T-helper 22 cell (primary cell): ENCODE measurements at regions not wholly inside any gene's neighbourhood (a gene's known extent, or its start where the extent isn't known, plus 50 kb on each side); places are given as distances from the start of the nearest gene placed in this dataset.

ENCODE experiments used
- DNase-seq: peaks from one replicate; pipeline ENCODE4 v3.0.0-alpha.2; 2020; ENCODE audit warnings: low read depth

DNA sequence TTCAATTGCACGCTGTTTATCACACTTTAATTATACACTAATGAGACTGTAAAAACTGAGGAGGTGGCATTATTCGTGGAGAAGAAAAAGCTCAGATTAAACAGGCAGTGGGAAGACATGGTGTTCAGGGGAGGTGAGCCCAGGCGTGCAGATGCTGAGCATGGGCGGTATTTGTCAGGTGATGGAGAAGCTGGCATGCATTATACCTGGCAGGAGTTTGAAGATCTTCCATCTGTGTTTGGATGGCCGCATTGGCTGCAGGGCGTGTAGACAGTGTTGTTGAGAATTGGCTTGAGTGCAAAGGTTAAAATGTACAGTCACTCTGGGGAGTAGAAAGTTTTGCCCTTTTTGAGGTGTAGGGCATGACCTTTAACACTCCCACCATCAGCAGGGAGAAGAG is 213.8 kb downstream of the ERMARD start:
- no peak for DNase-seq

DNA sequence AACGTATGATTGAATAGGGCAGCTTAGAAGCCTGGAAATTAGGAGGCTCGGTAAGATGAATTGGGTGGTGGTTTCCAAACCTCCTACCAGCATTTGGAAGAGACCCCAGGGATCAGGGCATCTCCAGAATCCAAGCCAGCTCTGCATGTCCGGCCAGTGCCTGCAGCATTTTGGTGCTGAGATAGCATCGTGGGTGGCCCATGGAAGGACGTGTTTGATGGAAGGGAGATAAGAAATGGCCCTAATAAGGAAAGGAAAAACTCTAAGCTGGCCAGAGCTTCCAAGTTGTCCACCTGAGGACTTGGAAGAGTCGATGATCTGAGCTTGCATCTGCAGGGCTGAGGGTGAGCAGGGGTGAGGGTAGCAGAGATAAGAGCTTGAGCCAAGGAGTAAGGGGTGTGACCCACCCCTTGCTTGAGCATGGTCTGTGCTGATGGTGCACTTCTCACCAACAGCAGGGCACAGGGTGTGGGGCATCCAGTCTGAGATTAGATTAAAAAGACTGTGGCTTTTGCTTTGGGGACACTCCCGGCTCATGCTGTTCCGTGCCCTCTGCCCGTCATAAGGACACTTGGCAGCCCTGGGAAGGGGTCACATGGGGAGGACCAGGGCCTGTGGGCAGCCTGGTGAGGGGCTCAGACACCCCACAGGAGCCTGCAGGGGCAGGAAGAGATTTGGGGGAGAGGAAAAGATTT is 213.2 kb downstream of the ERMARD start:
- no peak for DNase-seq

DNA sequence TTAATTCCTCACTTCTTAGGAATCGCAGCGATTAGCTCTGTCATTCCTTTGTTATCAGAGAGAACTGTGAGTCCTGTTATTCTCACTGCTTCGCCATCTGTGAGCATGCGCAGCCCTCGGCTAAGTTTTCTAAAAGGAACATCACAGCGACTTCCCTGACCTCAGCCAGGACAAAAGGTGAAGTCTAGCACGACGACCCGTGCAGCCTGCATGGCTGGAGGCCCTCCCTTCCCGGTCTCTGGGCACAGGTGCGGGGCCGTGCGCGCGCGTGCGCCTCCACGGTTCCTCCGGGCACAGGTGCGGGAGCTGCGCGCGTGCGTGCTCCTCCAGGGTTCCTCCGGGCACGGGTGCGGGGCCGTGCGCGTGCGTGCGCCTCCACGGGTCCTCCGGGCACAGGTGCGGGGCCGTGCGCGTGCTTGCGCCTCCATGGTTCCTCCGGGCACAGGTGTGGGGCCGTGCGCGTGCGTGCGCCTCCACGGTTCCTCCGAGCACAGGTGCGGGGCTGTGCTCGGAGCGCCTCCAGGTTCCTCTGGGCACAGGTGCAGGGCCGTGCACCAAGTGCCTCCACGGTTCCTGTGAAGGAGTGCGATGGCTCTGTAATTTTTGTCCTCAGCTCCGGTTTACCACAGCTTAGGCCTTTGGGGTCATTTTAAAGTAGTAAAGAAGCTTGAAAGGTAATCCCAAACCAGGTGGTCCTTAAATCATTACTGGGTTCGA is 212.3 kb downstream of the ERMARD start:
- DNase-seq, result no peak

DNA sequence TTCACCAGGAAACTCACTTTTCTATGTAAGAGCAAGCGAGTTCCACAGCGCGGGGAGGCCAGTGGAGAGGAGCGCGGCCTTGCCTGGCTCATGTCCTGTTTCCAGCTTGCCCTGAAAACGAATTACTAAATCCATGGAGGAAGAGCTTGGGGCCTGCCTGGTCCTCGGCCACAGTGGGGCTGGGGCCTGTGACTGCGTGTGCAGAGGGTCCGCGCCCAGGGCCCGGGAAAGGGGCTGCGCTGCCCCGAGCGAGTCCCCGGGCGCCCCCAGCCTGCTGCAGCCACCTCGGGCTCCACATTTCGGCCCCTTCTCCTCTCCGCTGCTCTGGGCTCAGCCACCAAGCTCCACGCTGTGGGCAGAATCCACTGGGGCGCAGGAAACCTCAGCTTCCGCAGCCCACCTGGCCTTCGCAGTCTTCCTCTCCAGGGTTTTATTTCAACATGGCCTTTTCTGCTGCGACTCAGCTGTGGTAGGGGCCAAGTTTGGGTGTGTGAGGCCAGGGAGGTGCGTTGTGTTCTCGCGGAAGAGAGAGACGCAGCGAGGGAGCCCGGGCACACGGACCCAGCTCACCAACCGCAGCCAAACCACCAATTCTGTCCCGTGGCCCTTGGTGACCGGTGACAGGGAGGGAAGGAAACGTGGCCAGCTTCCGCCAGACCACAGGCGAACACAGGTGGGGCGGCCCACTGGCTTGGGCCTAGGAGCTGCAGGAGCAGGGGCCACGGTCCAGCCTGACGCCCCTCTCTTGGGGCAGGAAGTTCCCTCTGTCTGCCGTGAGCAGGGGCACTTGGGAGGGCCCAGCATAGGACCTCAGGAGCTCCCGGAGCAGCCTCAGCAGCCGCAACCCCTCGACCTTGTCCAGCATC is 211.4 kb downstream of the ERMARD start:
- DNase-seq, result no peak

DNA sequence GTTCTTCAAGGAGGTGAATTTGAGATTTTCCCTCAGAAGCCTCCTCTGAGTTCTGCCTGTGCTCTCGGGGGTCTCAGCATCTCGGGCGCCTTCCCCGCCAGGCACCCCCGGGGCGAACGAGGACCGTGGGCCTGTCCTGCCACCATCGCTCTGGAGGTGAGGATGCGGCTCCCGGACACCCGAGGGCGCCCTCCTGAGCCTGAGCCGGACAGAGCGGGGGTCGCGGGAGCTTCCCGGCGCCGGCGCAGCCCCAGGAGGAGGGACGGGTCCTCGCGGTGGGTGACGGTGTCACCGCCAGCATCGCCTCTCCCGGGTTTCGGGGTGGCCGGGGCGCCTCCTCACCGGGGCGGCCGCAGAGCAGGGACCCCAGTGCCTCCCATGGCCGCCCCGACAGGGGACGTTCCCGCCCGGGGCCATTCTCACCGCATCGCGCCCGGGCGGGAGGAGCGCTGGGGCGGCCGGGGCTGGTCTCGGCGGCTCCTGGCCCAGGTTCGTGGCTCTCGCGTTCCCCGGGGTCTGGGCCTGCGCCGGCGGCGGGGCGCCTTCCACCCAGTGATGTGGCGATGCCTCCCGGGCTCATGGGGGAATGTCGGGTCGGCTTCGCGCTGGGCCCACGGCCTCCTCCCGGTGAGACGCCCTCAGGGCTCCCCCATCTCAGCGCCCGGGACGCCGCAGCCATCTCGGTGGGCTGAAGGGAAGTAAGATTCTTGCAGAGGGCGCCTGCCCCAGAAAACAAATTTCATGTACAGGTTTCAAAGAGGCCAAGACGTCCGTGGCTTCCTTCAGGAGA is 210.5 kb downstream of the ERMARD start:
- DNase-seq, result no peak

DNA sequence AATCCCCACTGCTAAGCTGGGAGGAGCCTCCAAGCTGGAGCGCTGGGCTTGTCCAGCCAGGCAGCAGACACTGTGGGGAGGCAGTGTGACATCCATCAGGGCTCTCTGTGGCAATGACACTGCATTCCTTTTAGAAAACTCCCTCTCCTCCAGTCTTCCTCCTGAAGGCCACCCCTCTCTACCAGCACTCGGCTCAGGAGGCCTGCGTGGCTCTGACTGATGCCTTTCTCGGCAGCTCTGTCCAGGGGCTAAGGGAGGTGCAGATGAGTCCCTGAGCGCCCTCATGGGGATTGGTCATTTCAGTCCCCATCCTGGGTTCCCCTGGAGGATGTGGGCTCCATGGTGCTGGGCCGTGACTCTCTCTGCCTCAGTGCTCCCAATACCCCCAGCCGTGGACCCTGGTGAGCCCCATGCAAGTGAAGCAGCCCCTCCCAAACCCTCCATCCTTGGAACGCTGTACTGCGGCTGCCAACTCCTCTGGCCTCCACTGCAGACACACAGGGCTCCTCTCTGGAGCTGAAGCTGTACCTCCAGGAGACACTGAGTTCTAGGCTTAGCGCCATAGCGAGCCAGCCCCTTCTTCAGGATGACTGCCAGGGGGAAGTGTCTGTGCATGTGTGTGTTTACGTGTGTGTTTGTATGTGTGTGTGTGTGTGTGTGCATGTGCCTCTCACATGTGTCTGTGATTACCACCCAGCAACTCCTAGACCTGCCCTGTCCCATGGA is 209.6 kb downstream of the ERMARD start:
- no peak for DNase-seq

- DNase-seq, result no peak
Measured at GRCh38 chr6:169960521-169960885, 209.1 kb downstream of the ERMARD start.

GRCh38 chr6:169960003-169960344 is 208.6 kb downstream of the ERMARD start:
- DNase-seq, result no peak

- no peak for DNase-seq
Measured at GRCh38 chr6:169959136-169960002, 207.9 kb downstream of the ERMARD start.

DNA sequence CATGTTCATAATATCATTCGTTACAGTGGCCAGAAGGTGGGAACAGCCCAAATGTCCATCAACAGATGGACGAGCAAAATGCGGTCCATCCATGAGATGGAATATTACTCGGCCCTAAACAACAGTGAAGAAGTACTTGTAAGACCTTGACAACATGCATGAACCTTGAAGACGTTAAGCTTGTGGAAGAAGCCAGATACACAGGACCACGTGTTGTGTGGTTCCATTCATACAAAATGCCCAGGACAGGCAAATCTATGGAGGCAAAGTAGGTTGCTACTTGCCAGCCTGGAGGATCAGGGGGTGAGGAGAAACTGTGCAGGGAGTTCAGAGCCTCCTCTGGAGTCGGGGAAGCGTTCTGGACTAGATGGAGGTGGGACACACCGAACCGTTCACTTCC is 207.1 kb downstream of the ERMARD start:
- DNase-seq, result no peak

DNA sequence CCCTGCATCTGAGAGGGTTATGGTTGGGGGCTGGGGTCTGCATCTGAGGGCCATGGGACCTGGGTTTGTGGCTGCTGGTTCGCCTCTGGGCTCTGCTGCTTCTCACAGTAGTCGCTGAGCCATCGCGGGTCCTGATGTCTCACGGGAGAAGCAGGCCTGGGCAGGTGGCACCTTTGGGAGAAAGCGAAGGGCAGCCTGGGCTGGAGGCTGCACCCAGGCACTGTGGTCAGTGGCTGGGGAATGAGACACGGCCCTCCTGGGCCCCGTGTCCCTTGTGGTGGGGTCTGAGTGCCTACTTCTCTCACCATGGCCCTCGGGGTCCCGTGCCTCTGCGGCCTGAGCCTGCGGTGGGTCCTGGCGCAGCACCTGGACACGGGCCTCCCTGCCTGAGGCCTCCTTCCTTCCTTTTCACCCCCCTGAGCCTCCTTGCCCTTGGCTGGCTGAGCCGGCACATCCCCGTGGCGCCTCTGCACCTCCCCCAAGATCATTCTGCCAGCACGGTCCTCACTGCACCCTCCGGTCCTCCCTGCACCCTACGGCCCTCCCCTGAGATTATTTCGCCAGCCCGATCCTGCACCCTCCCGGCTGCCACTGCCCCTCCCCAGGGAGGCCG is 206.0 kb downstream of the ERMARD start:
- DNase-seq, result no peak

DNA sequence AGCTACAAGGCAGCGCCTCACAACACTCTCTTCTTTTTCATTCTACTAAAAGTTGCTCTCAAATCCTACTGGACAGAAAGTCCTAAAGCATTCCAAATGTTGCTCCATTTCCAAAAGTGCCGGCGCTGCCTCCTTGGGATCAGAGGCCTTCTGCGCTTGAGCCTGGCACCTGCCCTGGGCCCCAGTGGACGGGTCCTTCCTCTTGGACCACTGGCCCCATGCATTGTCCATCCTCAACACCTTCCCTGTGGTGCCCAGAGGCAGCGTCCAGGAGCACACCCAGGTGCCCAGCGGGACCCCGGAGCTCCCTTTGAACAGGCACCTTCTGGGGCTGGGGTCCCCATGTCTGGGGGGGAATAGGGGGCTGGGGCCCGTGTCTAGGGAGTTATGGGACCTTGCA is 205.2 kb downstream of the ERMARD start:
- no peak for DNase-seq

DNA sequence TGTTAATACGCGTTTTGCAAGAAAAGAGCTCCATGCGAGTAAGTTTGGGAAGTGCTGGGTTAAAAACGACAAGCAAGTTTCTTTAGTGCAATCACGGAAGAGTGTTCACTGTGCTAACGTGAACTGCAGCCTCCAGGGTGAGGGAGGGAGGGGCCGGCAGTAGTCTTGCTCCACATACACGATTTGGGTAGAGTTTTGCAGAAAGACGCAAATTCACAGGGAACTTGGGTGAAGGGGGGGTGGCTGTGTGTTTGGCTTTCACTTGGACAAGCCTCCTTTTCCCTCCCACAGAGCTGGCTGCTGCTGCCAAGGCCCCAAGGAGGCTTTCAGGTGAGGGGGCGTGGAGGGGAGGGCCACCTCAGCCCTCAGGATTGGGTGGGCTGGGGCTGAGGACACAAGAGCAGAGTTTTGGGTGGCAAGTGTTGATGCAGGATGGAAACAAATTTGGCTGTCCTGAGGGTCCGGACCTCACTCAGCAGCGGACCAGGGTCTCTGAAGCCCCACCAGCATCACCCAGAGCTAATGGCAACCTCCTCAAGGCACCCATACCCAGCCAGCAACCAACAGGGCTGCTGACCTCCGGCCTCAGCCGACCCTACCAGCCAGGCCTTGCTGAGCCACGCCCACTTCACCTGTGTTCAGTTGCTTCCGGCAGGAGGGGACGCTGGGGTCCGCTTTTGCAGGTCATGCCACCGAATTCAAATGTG is 204.5 kb downstream of the ERMARD start:
- DNase-seq, result no peak

- DNase-seq, result no peak
Measured at GRCh38 chr6:169954977-169955376, 203.6 kb downstream of the ERMARD start.

- DNase-seq, result no peak
Measured at GRCh38 chr6:169953686-169954085, 202.3 kb downstream of the ERMARD start.

- no peak for DNase-seq
Measured at GRCh38 chr6:169950558-169950957, 199.1 kb downstream of the ERMARD start.

GRCh38 chr6:169949511-169950097 is 198.2 kb downstream of the ERMARD start:
- DNase-seq, result no peak

- no peak for DNase-seq
Measured at GRCh38 chr6:169946971-169947370, 195.5 kb downstream of the ERMARD start.

- DNase-seq, result no peak
Measured at GRCh38 chr6:169945117-169945516, 193.7 kb downstream of the ERMARD start.
